ENCODE measurements at regions not wholly inside any gene's neighbourhood (a gene's known extent, or its start where the extent isn't known, plus 50 kb on each side); places are given as distances from the start of the nearest gene placed in this dataset.

- TF ChIP-seq POLR2A (IDR thresholded peaks at IDR 0.05) (no peak), CTCF (IDR thresholded peaks at IDR 0.05) (no peak)
Observed at GRCh38 chrX:7983581-7983980, 56.4 kb upstream of the PNPLA4 start.

All from suprapubic skin (tissue), 3 donors.